GM21381 (cell line): ENCODE measurements at regions not wholly inside any gene's neighbourhood (a gene's known extent, or its start where the extent isn't known, plus 50 kb on each side); places are given as distances from the start of the nearest gene placed in this dataset.
"Not testable (repeated sequence)": the region's sequence is repeated elsewhere in the genome, so short reads cannot be mapped to it uniquely, and the experiment has no call there.

Experiments
- ATAC-seq: cut with Tn5 transposase; IDR thresholded peaks from one replicate; pipeline ENCODE4 v1.9.1; 2021; ENCODE audit warnings: mild to moderate bottlenecking, moderate library complexity; ENCODE audit not compliant: unreplicated experiment

DNA sequence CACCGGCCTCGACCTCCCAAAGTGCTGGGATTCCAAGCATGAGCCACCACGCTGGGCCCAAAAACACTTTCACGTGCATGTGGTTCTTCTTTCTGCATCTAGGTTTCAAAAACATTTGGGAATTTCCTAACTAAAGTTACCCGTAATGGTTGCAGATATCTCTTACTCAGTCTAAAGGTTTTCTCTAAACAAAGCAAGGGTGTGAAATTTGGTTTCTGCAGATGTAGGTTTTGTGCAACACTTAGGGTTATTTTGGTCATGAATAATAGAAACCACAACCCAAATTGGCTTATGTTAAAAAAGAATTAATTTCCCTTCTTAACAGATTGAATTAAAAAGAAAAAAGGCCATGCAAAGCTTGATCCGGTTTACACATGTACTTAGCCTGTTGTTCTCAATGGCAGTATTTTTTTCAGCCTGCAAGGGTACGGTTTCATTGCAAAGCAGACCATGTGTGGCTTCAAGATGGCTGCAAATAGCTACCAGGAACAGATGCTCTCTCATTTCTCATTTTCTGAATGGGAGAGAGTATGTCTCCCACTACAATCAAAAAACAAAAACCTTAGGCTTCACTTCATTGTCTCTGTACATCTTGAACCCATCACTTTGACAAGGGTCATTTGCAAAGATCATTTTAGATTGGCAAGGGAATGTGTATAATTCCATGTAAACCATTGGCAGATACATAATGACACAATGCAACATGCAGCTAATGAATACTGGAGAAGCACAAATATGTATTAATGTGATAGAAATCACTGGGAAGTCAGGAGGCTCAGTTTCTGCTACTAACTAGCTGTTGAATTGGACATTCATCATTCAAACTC is 491.2 kb upstream of the FLRT2 start:
- ATAC-seq = no peak

DNA sequence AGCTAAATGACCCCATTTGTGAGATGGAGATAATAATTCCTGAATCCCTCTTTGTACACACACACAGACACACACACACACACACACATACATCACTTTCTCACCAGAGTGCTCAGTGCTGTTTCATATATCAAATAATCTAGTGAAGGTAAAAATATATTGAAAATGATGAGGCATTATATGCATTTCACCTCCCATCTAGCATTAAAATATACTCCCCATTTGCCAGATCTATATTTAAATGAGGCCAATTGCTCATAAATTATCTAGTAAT is 490.7 kb upstream of the FLRT2 start:
- no peak for ATAC-seq

DNA sequence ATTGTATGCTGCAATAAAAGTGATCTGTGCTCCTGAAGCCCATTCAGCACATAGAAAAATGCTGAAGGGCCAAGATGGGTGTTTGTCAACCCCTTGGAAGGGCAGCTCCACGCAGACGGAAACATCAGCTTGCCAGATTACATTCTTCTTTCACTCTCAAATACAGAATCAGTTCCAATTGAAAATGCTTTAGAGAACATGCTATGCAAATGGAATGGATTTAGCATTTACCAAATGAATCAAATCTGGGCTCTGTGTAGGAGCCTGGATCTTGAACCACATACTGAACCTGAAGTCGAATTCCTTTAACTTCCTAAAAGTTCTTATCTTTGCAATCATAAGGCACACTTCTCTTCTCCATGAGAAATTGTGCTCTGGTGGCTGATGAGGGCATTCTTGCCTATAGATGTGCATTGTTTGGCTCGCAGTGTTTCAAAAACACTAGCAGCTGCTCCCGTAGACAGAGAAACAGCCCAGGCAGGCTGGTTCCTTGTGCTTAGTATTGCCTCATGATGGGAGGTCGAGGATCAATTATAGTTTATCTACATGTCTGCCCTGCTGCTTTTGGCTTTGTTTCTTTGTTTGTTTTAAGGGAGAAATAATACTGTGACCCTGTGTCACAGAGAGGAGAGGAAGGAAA is 489.8 kb upstream of the FLRT2 start:
- ATAC-seq = no peak

DNA sequence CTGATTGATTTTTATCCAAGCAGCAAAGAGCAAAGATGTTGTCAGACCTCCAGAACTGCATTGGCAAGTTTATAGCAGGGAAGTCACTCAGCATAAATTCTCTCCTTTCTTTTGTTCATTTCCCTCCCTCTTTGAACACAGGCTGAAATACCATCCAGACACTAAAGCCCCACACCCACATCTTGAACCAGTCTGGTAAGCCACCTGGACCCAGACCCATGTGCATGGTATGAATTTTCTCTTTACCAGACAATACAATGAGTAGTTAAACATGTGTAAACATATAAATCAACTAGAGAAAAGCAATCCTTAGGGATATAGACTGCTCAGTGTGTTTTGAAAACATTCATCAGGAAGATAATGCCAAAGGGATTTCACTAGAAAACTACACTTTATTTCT is 488.3 kb upstream of the FLRT2 start:
- no peak for ATAC-seq

DNA sequence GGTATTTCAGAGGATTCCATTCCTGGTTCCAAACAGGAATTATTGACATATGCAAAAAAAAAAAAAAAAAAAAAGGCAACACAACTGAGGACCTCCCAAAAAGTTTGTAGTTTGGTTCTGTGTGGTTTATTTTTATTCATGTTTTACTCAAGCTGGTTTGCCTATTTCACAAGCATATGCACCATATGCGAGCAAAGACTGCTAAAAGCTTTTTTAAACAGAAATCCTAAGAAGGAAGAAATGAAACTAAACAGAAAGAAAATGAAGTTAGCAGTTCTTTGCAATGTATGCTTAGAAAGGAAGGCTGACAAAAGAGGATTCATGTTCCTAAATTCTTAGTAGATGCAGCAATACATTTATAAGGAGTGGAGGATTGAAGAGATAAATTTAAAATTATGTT is 487.6 kb upstream of the FLRT2 start:
- ATAC-seq = no peak

DNA sequence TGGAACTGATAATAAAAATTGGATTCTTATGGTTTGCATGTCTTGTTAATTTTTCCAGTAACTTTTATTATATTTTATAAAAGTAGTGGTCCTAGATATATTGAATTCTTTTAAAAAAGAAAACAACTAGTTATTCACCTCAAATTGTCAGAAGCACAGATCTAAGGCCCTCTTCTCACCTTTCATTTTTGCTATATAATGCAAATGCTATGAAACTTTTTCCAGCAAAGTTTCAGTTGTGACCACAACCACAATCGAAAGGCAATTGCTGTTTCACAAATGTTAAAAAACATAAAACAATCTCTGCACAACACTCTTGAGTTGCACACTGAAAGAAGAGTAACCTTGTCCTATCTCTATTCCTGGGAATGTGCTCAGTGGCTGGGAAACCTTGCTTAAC is 479.8 kb upstream of the FLRT2 start:
- ATAC-seq = no peak

DNA sequence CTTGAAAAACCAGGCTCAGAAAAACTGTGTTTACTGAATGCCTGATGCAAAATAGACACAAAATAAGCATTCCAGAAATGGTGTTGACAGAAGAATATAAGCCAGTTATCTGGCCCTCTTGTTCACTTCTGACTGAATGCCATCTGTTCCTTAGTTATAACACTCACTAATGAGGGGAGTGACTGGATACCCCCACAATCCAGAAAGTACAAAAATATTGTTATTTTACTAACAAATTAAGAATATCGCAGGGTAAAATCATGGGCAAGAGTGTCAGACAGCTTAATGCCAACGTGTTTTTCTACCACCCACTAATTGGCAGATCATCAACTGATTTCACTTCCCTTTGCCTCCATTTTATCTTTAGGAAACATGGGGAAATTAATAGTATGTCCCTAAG is 477.3 kb upstream of the FLRT2 start:
- no peak for ATAC-seq

DNA sequence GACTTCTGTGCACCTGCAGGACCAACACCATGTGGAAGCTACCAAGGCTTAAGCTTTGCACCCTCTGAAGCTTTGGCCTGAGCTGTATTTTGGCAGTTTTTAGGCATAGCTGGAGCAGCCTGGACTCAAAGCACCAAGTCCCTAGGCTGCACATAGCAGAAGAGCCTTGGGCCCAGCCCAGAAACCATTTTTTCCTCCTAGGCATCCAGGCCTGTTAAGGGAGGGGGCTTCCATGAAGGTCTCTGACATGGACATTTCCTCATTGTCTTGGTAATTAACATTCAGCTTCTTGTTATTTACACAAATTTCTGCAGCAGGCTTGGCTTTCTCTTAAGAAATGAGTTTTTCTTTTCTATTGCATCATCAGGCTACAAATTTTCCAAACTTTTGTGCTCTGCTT is 475.8 kb upstream of the FLRT2 start:
- ATAC-seq = no peak

DNA sequence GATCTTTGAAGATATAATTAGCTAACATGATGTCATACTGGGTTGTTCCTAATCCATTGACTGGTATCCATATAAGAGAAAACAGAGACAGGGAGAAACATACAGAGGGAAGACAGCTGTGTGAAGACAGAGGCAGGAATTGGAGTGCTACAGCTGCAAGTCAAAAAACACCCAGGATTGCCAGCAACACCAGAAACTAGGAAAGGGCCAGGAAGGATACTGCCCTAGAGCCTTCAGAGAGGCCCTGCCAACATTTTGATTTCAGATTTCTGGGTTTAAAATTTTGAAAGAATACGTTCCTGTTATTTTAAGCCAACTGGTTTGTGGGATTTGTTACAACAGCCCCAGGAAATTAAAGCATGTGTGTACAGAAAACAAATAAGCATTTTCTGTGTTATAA is 473.7 kb upstream of the FLRT2 start:
- no peak for ATAC-seq

DNA sequence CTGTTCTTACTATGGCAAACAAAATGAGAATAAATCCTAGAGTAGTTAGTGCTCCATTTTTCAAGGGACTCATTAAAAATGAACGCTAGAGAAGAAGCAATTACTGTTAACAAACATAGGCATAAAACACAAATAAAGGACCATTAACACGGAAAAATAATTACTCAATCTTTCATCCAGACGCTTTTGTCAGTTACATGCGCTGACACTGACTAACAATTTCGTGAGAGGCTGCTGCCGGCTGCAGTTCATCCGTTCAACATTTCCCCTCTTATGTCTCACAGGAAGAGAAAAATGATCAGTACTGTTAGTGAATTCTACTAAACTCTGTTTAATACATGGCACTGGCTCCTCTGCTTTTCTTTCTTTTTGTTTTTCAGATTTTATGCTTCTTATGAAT is 472.7 kb upstream of the FLRT2 start:
- no peak for ATAC-seq

DNA sequence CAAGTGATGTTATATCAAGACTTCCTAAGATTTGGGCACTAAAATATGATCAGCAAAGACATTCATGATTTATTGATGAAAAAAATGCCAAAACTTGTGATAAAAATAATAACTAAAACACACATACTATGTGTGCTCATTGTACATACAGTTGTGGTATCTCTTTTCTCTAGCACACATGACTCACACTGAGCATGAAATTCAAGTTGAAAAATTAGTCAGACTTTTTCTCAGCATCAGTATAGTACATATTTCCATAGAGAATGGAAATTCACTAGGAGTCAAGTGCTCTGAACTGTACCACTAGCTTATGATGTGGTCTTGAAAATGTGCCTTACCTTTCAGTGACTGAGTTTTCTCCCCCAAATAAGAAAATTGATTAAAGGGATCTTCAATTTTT is 471.8 kb upstream of the FLRT2 start:
- no peak for ATAC-seq

DNA sequence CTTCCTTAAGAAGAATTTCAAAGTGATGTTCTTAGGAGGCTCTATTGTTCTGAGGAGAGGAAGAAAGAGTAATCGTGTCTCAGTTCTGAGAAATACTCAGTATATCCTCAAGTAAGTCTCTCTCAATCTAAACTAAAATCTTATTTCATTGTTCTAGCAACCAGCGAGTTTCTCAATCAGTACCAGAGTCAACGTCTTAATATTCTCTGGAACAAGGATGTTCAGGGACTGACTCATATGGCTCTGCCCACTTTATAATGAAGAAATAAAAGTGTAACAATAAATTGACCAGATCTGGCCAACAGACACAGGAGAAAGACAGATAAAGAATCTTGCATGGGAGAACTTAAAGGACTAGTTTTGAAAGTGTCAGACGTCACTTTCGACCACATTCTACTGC is 469.8 kb upstream of the FLRT2 start:
- ATAC-seq = no peak

DNA sequence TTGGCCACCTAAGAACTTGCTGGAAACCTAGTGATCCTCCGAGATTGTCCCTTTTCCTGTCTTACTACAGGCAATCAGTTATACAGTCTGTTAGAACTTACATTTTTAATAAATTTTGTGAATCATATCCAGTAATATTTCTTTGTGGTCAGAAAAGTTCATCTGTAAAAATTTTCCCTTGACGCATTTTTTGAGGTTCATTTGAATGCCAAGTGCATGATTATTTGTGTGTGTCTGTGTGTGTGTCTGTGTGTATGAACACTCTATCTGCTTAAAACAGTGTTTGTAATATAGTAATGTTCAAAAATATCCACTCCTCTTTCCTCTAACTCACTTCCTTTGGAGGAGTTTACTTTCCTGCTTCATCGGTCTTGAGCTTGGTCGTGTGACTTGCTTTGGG is 468.7 kb upstream of the FLRT2 start:
- ATAC-seq = no peak

DNA sequence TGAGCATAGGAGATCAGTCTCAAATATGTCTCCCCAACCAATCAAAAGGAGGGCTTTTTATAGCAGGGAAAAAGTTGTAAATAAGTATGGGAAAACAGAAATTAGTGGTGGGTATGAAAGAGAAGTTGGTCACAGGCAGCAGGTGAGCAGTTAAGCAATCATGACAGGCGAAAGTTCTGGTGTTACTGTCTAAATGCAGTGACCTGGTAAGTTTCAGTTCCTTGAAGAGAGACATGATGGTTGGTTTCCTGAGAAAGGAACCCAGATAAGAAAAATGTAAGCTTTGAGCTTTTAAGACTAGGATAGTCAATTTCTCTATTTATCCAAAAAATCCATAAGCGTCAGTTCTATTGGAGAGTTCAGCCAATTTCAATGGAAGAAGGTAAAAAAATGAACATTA is 466.2 kb upstream of the FLRT2 start:
- no peak for ATAC-seq

DNA sequence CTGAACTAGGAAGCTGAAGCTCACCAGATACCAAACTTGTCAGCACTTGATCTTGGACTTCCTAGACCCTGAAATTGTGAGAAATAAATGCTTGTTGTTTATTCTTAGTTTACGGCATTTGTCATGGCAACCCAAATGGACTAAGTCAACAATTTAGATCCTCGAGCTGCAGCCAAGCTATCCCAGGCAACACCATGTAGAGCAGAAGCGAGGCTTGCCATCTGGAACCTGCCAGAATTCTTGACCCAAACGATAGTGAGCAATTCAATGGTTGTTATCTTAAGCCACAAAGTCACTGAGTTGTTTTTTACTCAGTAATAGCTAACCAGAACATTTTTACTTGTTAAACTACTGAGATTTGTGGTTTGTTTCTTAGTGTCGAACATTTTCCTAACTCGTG is 458.5 kb upstream of the FLRT2 start:
- ATAC-seq = no peak

DNA sequence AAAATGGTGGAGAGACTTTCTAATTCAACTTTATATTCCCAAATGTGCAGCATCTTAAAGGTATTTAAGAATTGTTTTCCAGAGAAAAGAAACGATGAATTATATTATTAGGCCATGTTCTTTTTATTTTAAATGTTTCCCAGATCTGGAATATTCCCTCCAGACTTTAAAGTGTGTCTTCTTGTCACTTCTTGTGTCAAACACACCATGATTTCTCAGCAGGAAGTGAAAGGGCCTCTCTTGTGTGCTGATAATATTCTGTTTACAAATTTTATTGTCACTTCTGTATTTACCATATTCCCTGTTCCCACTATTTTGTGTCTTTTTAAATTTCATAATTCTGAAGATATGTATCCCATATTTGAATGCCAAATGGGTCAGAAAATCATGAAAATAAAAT is 455.0 kb upstream of the FLRT2 start:
- no peak for ATAC-seq

DNA sequence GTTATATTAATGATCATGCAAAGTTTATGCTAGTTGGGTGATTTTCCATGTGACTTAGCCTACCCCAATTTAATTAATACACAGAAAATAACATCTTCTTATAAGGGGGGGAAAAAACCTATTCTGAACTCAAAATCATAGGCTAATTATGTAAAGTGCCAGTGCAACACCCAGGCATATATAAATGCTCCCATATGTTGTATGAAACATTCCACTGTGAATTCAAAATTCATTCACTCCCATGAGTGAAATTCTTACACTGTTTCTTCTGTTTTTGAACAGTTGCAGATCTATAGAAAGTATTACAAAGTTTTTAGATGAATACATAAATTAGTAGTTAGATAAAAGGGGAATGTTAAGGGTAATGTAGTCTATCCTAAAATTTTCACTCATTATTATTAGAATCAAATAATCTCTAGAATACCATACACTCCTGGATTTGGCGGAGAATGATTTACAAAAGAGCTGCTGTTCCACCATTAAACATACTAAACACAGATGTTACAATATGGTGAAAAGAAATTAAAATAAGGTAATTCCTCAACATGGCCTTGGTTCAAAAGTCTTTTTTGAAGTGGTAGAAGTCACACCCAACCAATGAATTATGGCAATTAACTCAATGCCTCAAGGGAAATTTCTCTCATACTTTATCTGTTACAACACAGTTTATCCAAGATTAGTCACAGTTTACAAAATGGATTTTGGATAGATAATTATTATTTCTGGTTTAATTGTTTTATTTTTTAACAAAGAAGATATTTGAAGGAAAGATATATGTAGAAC is 454.1 kb upstream of the FLRT2 start:
- ATAC-seq = no peak

DNA sequence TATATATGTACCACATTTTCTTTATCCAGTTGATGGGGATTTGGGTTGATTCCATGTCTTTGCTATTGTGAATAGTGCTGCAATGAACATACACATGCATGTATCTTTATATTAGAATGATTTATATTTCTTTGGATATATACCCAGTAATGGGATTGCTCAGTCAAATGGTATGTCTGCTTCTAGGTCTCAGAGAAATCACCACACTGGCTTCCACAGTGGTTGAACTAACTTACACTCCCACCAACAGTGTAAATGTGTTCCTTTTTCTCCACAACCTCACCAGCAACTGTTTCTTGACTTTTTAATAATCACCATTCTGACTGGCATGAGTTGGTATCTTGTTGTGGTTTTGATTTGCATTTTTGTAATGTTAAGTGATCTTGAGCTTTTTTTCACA is 452.2 kb upstream of the FLRT2 start:
- ATAC-seq = not testable (repeated sequence)

DNA sequence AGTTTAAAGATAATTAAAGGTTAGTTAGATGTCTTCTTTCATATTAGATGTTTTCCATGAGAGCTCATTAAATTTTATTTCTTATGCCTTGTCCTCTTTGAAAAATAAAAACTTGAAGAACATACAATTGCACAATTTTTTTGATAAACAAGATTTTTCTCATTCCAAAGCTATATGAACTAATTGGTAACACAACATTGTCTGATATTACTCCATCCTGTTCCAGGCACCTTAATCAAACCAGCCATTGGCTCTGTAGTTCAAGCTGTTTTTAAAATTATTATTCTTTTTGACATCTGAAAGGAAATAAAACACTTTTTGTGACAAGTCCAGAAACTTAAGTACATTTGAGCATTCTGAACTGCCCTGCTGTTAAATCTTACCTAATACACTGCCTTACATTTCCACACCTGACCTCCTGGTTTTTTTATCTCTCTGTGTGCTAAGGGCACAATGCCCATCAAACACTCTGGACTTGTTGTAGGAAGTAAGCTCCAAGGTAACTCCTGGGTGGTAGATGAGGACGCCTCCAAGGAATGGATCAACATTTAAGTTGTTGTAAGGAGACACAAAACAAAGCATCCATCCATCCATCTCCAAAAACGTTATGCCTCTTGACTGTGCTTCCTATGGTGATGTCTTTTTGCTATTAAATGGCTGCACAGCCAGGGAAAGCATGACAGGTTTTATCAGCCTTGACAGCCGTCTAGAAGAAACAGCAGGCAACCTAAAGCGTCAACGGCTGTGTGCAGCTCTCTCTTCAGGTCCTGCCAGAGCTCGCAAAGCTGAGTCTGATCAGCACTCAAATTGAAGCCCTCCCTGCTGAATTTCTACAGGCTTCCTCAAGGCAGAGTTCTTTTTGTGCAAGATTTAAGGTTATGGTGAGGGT is 449.9 kb upstream of the FLRT2 start:
- no peak for ATAC-seq

DNA sequence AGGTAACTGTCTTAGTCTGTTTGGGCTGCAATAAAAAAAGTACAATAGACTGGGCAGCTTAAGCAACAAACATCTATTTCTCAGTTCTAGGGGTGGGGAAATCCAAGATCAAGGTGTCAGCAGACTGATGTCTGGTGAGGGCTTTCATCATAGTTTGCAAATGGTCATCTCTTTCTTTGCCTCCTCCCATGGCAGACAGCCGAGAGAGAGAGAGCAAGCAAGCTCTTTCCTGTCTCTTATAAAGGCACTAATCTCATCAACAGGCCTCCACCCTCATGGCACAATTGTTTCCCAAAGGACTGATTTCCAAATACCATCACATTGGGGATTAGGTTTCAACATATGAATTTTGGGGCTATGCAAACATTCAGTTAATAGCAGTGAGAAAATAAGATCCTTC is 445.6 kb upstream of the FLRT2 start:
- ATAC-seq = no peak

DNA sequence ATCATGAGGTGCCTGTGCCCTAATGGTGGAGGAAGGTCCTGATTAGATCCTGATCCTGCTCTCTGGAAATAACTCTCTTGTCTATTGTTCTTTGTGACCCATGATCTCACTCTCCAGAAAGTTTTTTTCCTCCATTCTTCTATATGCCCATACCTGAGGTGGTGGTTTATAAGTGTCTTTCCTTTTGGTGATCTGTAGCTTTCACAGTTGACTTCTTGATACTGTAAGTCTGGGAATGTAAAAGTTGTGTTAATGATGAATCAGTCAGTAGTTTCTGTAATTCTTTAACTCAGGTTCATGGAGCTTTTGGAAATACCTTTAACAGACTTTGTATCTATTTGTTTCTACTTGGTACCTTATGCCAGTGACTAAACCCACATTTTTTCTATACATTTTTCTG is 444.0 kb upstream of the FLRT2 start:
- no peak for ATAC-seq
